Prostate gland (tissue), 2 donors: ENCODE measurements at regions not wholly inside any gene's neighbourhood (a gene's known extent, or its start where the extent isn't known, plus 50 kb on each side); places are given as distances from the start of the nearest gene placed in this dataset.

ENCODE experiments used
- POLR2A ChIP-seq: fragments of 450-650 bp; IDR thresholded peaks from one replicate; pipeline ENCODE4 v1.6.1; 2016; ENCODE audit warnings: antibody characterized with exemption, mild to moderate bottlenecking
- POLR2AphosphoS5 ChIP-seq: sonication (generic); formaldehyde crosslinking; IDR thresholded peaks from one replicate; pipeline ENCODE4 v1.6.1; 2017; ENCODE audit warnings: antibody characterized with exemption
- TF ChIP-seq, protein P1 (sequence below), 4 experiments: fragments of 200-600 bp in 2 of 4; fragments of 450-650 bp in 2 of 4; sonication (generic) in 2 of 4; IDR thresholded peaks; 1 replicate in 3 of 4; 2 replicates in 1 of 4; pipeline ENCODE4 v1.5.1; 2016 to 2019; ENCODE audit warnings: antibody characterized with exemption in 4 of 4, mild to moderate bottlenecking in 2 of 4, moderate library complexity in 2 of 4

DNA sequence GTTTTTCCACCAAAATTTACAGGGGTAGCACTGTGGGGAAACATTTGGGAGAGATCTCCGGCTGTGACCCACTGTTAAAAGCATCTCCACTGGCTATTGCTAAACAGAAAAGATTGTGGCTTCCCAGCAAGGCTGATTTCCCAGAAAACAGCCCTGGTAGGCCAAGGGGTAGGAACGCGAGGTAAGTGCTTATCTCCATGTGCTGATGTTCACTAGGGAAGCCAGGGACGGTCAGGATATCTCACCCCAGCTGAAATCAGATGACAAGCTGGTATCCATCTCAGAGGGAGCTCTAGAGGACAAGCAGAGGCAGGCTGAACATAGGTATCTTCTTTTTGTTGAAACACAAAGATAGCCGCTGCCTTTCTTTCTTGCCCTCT, 63.6 kb downstream of the MIS18A start:
- TF ChIP-seq, protein P1, sequence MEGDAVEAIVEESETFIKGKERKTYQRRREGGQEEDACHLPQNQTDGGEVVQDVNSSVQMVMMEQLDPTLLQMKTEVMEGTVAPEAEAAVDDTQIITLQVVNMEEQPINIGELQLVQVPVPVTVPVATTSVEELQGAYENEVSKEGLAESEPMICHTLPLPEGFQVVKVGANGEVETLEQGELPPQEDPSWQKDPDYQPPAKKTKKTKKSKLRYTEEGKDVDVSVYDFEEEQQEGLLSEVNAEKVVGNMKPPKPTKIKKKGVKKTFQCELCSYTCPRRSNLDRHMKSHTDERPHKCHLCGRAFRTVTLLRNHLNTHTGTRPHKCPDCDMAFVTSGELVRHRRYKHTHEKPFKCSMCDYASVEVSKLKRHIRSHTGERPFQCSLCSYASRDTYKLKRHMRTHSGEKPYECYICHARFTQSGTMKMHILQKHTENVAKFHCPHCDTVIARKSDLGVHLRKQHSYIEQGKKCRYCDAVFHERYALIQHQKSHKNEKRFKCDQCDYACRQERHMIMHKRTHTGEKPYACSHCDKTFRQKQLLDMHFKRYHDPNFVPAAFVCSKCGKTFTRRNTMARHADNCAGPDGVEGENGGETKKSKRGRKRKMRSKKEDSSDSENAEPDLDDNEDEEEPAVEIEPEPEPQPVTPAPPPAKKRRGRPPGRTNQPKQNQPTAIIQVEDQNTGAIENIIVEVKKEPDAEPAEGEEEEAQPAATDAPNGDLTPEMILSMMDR (IDR thresholded peaks at IDR 0.05) = no peak
- TF ChIP-seq POLR2AphosphoS5 (no peak), POLR2A (no peak)
